Peyer's patch (tissue), 4 donors: ENCODE measurements at regions not wholly inside any gene's neighbourhood (a gene's known extent, or its start where the extent isn't known, plus 50 kb on each side); places are given as distances from the start of the nearest gene placed in this dataset.

Experiments used
- DNase-seq, 3 donors: peaks; one replicate each; pipeline ENCODE4 v3.0.0-alpha.2; 2017 to 2019
- H3K27ac ChIP-seq, 4 donors: fragments of 200-600 bp; sonication (generic); one replicate each; pipeline ENCODE4 v1.5.1; 2016 to 2019
- H3K27me3 ChIP-seq, 2 donors: fragments of 200-600 bp; sonication (generic); one replicate each; pipeline ENCODE4 v1.5.1; 2019
- H3K36me3 ChIP-seq, 3 donors: fragments of 200-600 bp; sonication (generic); one replicate each; pipeline ENCODE4 v1.5.1; 2016 to 2019
- H3K4me1 ChIP-seq, 4 donors: fragments of 200-600 bp; sonication (generic); one replicate each; pipeline ENCODE4 v1.5.1; 2016 to 2019
- H3K4me3 ChIP-seq, 4 donors: fragments of 200-600 bp; sonication (generic); 1 replicate in 3 of 4; 2 replicates in 1 of 4; pipeline ENCODE4 v1.5.1; 2016 to 2019; ENCODE audit warnings: mild to moderate bottlenecking in 1 of 4
- H3K9me3 ChIP-seq, 4 donors: fragments of 200-600 bp; sonication (generic); one replicate each; pipeline ENCODE4 v1.5.1; 2016 to 2019; ENCODE audit warnings: mild to moderate bottlenecking in 1 of 4
- CTCF ChIP-seq, 6 experiments: fragments of 450-650 bp in 4 of 6; fragments of 200-600 bp in 2 of 6; sonication (generic) in 1 of 6; IDR thresholded peaks; one replicate each; pipeline ENCODE4 v1.5.1; 2017 to 2019; ENCODE audit warnings: antibody characterized with exemption in 6 of 6, mild to moderate bottlenecking in 3 of 6, moderate library complexity in 1 of 6
- POLR2A ChIP-seq, 2 donors: fragments of 450-650 bp; IDR thresholded peaks; one replicate each; pipeline ENCODE4 v1.5.1; 2017; ENCODE audit warnings: antibody characterized with exemption in 2 of 2, mild to moderate bottlenecking in 2 of 2, moderate library complexity in 2 of 2

- Histone ChIP-seq H3K4me3 (no peak overlapping the region), H3K27ac (no peak overlapping the region), H3K36me3 (no peaks in the 10 kb centered on the region), H3K27me3 (no peaks in the 10 kb centered on the region), H3K4me1 (peaks cover 0 to 7% (median 3%) of the 10 kb centered on the region in 4 donors), H3K9me3 (no peaks in the 10 kb centered on the region)
- DNase-seq: no peak
- no peak for TF ChIP-seq CTCF (IDR thresholded peaks at IDR 0.05)
- no peak for TF ChIP-seq POLR2A (IDR thresholded peaks at IDR 0.05)
These were observed 64.5 kb upstream of the ZMIZ1 start for GRCh38 chr10:79004311-79004710.

- Histone ChIP-seq H3K4me3 (no peak overlapping the region), H3K36me3 (no peaks in the 10 kb centered on the region), H3K4me1 (peaks cover 0 to 7% (median 3%) of the 10 kb centered on the region in 4 donors), H3K27ac (no peak overlapping the region), H3K9me3 (no peaks in the 10 kb centered on the region), H3K27me3 (no peaks in the 10 kb centered on the region)
- peak in 1 of 6 experiments; percentile 3 for TF ChIP-seq CTCF (IDR thresholded peaks at IDR 0.05)
- TF ChIP-seq POLR2A (IDR thresholded peaks at IDR 0.05): no peak
- peak in 1 of 3 donors; percentile 68 for DNase-seq
These were observed 63.5 kb upstream of the ZMIZ1 start for GRCh38 chr10:79005126-79005810.

- no peaks in the 10 kb centered on the region for H3K36me3 ChIP-seq
- no peak overlapping the region for H3K4me3 ChIP-seq
- H3K4me1 ChIP-seq: peaks cover 0 to 7% (median 3%) of the 10 kb centered on the region in 4 donors
- TF ChIP-seq POLR2A (IDR thresholded peaks at IDR 0.05) (no peak), CTCF (IDR thresholded peaks at IDR 0.05) (no peak)
- no peak for DNase-seq
- no peaks in the 10 kb centered on the region for H3K27me3 ChIP-seq
- no peaks in the 10 kb centered on the region for H3K9me3 ChIP-seq
- no peak overlapping the region for H3K27ac ChIP-seq
These were observed 61.7 kb upstream of the ZMIZ1 start for GRCh38 chr10:79007018-79007417.

GRCh38 chr10:79007421-79008319 lies 61.1 kb upstream of the ZMIZ1 start:
- Histone ChIP-seq H3K9me3 (no peaks in the 10 kb centered on the region), H3K4me3 (no peak overlapping the region), H3K27me3 (no peaks in the 10 kb centered on the region), H3K27ac (peak overlapping the region in 1 of 4 donors; percentile 8), H3K4me1 (peaks cover 0 to 7% (median 3%) of the 10 kb centered on the region in 4 donors), H3K36me3 (no peaks in the 10 kb centered on the region)
- TF ChIP-seq POLR2A (IDR thresholded peaks at IDR 0.05): no peak
- no peak for TF ChIP-seq CTCF (IDR thresholded peaks at IDR 0.05)
- DNase-seq: peak in 1 of 3 donors; percentile 53

GRCh38 chr10:79009145-79009544 lies 59.6 kb upstream of the ZMIZ1 start:
- no peaks in the 10 kb centered on the region for H3K4me1 ChIP-seq
- no peak overlapping the region for H3K4me3 ChIP-seq
- TF ChIP-seq CTCF (IDR thresholded peaks at IDR 0.05) (no peak), POLR2A (IDR thresholded peaks at IDR 0.05) (no peak)
- H3K9me3 ChIP-seq: no peaks in the 10 kb centered on the region
- H3K27ac ChIP-seq: no peak overlapping the region
- no peak for DNase-seq
- no peaks in the 10 kb centered on the region for H3K36me3 ChIP-seq
- no peaks in the 10 kb centered on the region for H3K27me3 ChIP-seq
